ENCODE measurements at regions not wholly inside any gene's neighbourhood (a gene's known extent, or its start where the extent isn't known, plus 50 kb on each side); places are given as distances from the start of the nearest gene placed in this dataset.

GRCh38 chr7:36080843-36081242 lies 72.2 kb upstream of the EEPD1 start:
- TF ChIP-seq CTCF (IDR thresholded peaks at IDR 0.05) = no peak
- TF ChIP-seq POLR2A (IDR thresholded peaks at IDR 0.05) = no peak
- DNase-seq (no peak), ATAC-seq (no peak)
- Histone ChIP-seq H3K4me3 (no peak overlapping the region), H3K4me1 (peaks cover 16% of the 10 kb centered on the region), H3K9me3 (no peaks in the 10 kb centered on the region), H3K36me3 (replicated peaks in 1 of 2; ENCODE audit: insufficient read depth in 1 of 2, low read depth in 2 of 2) (no peaks in the 10 kb centered on the region), H3K27ac (no peak overlapping the region), H3K27me3 (no peaks in the 10 kb centered on the region)
- 55 to 80% methylated on average over 5 of the region's 5 CpGs for WGBS, 2 donors
- intact Hi-C loops (cut with DNase I) = no loop called here

GRCh38 chr7:36082216-36082615 lies 70.8 kb upstream of the EEPD1 start:
- Histone ChIP-seq H3K27ac (no peak overlapping the region), H3K4me1 (peaks cover 10% of the 10 kb centered on the region), H3K27me3 (no peaks in the 10 kb centered on the region), H3K4me3 (no peak overlapping the region), H3K9me3 (no peaks in the 10 kb centered on the region), H3K36me3 (replicated peaks in 1 of 2; ENCODE audit: insufficient read depth in 1 of 2, low read depth in 2 of 2) (no peaks in the 10 kb centered on the region)
- no peak for DNase-seq
- no peak for TF ChIP-seq POLR2A (IDR thresholded peaks at IDR 0.05)
- ATAC-seq = no peak
- WGBS, 2 donors = 70 to 80% methylated on average over 4 of the region's 4 CpGs
- intact Hi-C loops (cut with DNase I) = no loop called here

- peaks cover 10% of the 10 kb centered on the region for H3K4me1 ChIP-seq
- H3K27me3 ChIP-seq = no peaks in the 10 kb centered on the region
- H3K36me3 ChIP-seq (replicated peaks in 1 of 2; ENCODE audit: insufficient read depth in 1 of 2, low read depth in 2 of 2) = no peaks in the 10 kb centered on the region
- DNase-seq (no peak), ATAC-seq (no peak)
- TF ChIP-seq POLR2A (IDR thresholded peaks at IDR 0.05) (no peak), CTCF (IDR thresholded peaks at IDR 0.05) (no peak)
- no peak overlapping the region for H3K27ac ChIP-seq
- intact Hi-C loops (cut with DNase I) = no loop called here
- 86 to 92% methylated on average over 5 of the region's 5 CpGs for WGBS, 2 donors
- H3K4me3 ChIP-seq = no peak overlapping the region
- H3K9me3 ChIP-seq = no peaks in the 10 kb centered on the region
These were observed 70.1 kb upstream of the EEPD1 start for GRCh38 chr7:36082910-36083309.

- Histone ChIP-seq H3K36me3 (replicated peaks in 1 of 2; ENCODE audit: insufficient read depth in 1 of 2, low read depth in 2 of 2) (no peaks in the 10 kb centered on the region), H3K4me1 (peaks cover 15% of the 10 kb centered on the region), H3K27me3 (no peaks in the 10 kb centered on the region), H3K27ac (no peak overlapping the region), H3K4me3 (no peak overlapping the region), H3K9me3 (no peaks in the 10 kb centered on the region)
- WGBS, 2 donors = 84 to 85% methylated on average over 12 of the region's 12 CpGs
- intact Hi-C loops (cut with DNase I) = no loop called here
- ATAC-seq = no peak
- DNase-seq = no peak
- no peak for TF ChIP-seq CTCF (IDR thresholded peaks at IDR 0.05)
- TF ChIP-seq POLR2A (IDR thresholded peaks at IDR 0.05) = no peak
These were observed 69.3 kb upstream of the EEPD1 start for GRCh38 chr7:36083626-36084380.

- H3K9me3 ChIP-seq = no peaks in the 10 kb centered on the region
- DNase-seq = peak; percentile 86 to 91 (median 88)
- intact Hi-C loops (cut with DNase I) = loop anchor here (5.0 kb wide), 1 partner anchor 92 kb away; no protein-coding TSS in a partner anchor
- no peak overlapping the region for H3K27ac ChIP-seq
- peak; percentile 98 for ATAC-seq
- no peak overlapping the region for H3K4me3 ChIP-seq
- TF ChIP-seq POLR2A (IDR thresholded peaks at IDR 0.05) = no peak
- TF ChIP-seq CTCF (IDR thresholded peaks at IDR 0.05) = peak; percentile 20 to 88 (median 71)
- peaks cover 20% of the 10 kb centered on the region for H3K4me1 ChIP-seq
- no peaks in the 10 kb centered on the region for H3K27me3 ChIP-seq
- no peaks in the 10 kb centered on the region for H3K36me3 ChIP-seq (replicated peaks in 1 of 2; ENCODE audit: insufficient read depth in 1 of 2, low read depth in 2 of 2)
- 69 to 70% methylated on average over 13 to 26 of the region's 26 CpGs for WGBS, 2 donors
These were observed 68.5 kb upstream of the EEPD1 start for GRCh38 chr7:36084485-36085091.
